ENCODE measurements at regions not wholly inside any gene's neighbourhood (a gene's known extent, or its start where the extent isn't known, plus 50 kb on each side); places are given as distances from the start of the nearest gene placed in this dataset.

DNA sequence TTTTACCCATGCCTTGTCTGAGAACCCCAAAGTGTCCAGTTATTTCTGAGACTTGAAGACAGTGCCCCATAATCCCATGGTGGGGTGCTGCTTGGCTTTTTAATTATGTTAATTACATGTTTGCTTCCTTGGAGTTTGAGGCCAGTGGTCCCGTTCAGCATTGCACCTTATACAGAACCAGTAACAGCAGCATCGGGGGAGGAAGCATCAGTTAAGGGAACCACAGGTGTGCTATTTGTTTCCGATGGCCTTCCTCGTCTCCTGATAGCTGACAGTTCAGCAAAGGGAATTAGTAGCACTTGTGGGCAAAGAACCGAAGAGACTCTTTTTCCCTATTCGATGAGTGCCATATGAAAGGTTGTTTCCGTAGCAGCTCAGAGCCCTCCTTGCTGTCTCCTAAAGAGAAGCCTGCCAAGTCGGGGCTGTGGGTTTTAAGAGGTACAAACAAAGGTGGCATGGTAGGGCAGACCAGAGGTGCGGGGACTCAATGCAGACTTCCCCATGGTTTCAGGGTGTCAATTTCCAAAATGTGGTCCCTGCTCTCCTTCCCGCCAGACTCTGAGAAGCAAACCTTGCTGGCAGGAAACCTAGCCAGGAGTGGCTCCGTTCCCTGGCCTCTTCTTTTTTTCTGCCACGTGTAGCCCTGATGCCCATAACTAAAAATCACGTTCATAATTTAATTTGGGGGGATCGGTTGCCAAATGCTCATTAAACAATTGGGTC, 225.2 kb upstream of the TSHZ3 start (continued):
- TF ChIP-seq, protein P1, sequence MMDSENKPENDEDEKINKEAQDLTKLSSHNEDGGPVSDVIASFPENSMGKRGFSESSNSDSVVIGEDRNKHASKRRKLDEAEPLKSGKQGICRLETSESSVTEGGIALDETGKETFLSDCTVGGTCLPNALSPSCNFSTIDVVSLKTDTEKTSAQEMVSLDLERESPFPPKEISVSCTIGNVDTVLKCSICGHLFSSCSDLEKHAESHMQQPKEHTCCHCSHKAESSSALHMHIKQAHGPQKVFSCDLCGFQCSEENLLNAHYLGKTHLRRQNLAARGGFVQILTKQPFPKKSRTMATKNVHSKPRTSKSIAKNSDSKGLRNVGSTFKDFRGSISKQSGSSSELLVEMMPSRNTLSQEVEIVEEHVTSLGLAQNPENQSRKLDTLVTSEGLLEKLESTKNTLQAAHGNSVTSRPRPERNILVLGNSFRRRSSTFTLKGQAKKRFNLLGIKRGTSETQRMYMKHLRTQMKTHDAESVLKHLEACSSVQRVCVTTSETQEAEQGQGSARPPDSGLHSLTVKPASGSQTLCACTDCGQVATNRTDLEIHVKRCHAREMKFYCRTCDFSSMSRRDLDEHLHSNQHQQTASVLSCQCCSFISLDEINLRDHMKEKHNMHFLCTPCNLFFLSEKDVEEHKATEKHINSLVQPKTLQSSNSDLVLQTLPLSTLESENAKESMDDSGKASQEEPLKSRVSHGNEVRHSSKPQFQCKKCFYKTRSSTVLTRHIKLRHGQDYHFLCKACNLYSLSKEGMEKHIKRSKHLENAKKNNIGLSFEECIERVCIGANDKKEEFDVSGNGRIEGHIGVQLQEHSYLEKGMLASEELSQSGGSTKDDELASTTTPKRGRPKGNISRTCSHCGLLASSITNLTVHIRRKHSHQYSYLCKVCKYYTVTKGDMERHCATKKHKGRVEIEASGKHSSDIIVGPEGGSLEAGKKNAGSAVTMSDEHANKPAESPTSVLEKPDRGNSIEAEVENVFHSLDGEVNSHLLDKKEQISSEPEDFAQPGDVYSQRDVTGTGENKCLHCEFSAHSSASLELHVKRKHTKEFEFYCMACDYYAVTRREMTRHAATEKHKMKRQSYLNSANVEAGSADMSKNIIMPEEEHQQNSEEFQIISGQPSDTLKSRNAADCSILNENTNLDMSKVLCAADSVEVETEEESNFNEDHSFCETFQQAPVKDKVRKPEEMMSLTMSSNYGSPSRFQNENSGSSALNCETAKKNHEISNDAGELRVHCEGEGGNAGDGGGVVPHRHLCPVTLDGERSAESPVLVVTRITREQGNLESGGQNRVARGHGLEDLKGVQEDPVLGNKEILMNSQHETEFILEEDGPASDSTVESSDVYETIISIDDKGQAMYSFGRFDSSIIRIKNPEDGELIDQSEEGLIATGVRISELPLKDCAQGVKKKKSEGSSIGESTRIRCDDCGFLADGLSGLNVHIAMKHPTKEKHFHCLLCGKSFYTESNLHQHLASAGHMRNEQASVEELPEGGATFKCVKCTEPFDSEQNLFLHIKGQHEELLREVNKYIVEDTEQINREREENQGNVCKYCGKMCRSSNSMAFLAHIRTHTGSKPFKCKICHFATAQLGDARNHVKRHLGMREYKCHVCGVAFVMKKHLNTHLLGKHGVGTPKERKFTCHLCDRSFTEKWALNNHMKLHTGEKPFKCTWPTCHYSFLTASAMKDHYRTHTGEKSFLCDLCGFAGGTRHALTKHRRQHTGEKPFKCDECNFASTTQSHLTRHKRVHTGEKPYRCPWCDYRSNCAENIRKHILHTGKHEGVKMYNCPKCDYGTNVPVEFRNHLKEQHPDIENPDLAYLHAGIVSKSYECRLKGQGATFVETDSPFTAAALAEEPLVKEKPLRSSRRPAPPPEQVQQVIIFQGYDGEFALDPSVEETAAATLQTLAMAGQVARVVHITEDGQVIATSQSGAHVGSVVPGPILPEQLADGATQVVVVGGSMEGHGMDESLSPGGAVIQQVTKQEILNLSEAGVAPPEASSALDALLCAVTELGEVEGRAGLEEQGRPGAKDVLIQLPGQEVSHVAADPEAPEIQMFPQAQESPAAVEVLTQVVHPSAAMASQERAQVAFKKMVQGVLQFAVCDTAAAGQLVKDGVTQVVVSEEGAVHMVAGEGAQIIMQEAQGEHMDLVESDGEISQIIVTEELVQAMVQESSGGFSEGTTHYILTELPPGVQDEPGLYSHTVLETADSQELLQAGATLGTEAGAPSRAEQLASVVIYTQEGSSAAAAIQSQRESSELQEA (CRISPR knock-in tag; IDR thresholded peaks at IDR 0.05; ENCODE audit: not compliant biosample characterization) = no peak
- TF ChIP-seq ZNF562 (CRISPR knock-in tag; IDR thresholded peaks at IDR 0.05; ENCODE audit: borderline replicate concordance) = no peak
- TF ChIP-seq, protein P2, sequence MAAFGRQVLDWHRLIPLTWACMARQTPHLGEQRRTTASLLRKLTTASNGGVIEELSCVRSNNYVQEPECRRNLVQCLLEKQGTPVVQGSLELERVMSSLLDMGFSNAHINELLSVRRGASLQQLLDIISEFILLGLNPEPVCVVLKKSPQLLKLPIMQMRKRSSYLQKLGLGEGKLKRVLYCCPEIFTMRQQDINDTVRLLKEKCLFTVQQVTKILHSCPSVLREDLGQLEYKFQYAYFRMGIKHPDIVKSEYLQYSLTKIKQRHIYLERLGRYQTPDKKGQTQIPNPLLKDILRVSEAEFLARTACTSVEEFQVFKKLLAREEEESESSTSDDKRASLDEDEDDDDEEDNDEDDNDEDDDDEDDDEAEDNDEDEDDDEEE (CRISPR knock-in tag; IDR thresholded peaks at IDR 0.05) = no peak

All from HepG2 (cell line).